NT2/D1 (cell line): ENCODE measurements at regions not wholly inside any gene's neighbourhood (a gene's known extent, or its start where the extent isn't known, plus 50 kb on each side); places are given as distances from the start of the nearest gene placed in this dataset.

Experiments used
- DNase-seq: peaks from one replicate; pipeline ENCODE4 v3.0.0-alpha.2; 2011; ENCODE audit warnings: low read depth, low spot score
- H3K27me3 ChIP-seq: 2 replicates; pipeline ENCODE4 v1.6.0; 2011; ENCODE audit warnings: mild to moderate bottlenecking; ENCODE audit not compliant: insufficient read length, insufficient read depth
- H3K36me3 ChIP-seq: 2 replicates; pipeline ENCODE4 v1.6.1; 2011; ENCODE audit warnings: mild to moderate bottlenecking, low read length, mixed read lengths; ENCODE audit not compliant: insufficient read depth, insufficient read length
- H3K4me1 ChIP-seq: 2 replicates; pipeline ENCODE4 v1.5.1; 2011; ENCODE audit not compliant: insufficient read depth, insufficient read length
- H3K4me3 ChIP-seq: 2 replicates; pipeline ENCODE4 v1.5.1; 2011; ENCODE audit warnings: low read depth; ENCODE audit not compliant: insufficient read length
- H3K9ac ChIP-seq: 2 replicates; pipeline ENCODE4 v1.6.0; 2011; ENCODE audit warnings: low read depth; ENCODE audit not compliant: insufficient read length
- H3K9me3 ChIP-seq: 2 replicates; pipeline ENCODE4 v1.5.1; 2011; ENCODE audit warnings: mild to moderate bottlenecking, low read length; ENCODE audit not compliant: insufficient read depth
- SUZ12 ChIP-seq: IDR thresholded peaks from 2 replicates; pipeline ENCODE4 v1.6.1; 2011; ENCODE audit not compliant: insufficient read length, insufficient read depth; ENCODE audit errors: extremely low read depth
- YY1 ChIP-seq: IDR thresholded peaks from 2 replicates; pipeline ENCODE4 v1.6.1; 2011; ENCODE audit not compliant: insufficient read length, insufficient read depth
- ZNF274 ChIP-seq: IDR thresholded peaks from 2 replicates; pipeline ENCODE4 v1.6.1; 2011; ENCODE audit warnings: mild to moderate bottlenecking, low read depth, low read length

GRCh38 chr4:161182913-161183312, 980.9 kb downstream of the FSTL5 start:
- DNase-seq, result no peak

GRCh38 chr4:161178310-161178709, 985.5 kb downstream of the FSTL5 start:
- no peak for DNase-seq
- H3K36me3 ChIP-seq, result no peaks in the 10 kb centered on the region
- H3K4me3 ChIP-seq, result no peak overlapping the region
- H3K9me3 ChIP-seq, result no peaks in the 10 kb centered on the region
- H3K9ac ChIP-seq, result no peak overlapping the region
- no peaks in the 10 kb centered on the region for H3K4me1 ChIP-seq
- TF ChIP-seq YY1 (no peak), SUZ12 (no peak), ZNF274 (no peak)
- no peaks in the 10 kb centered on the region for H3K27me3 ChIP-seq

More at GRCh38 chr4:161182913-161183312, 980.9 kb downstream of the FSTL5 start:
- Histone ChIP-seq H3K4me3 (no peak overlapping the region), H3K27me3 (no peaks in the 10 kb centered on the region), H3K36me3 (no peaks in the 10 kb centered on the region), H3K9ac (no peak overlapping the region), H3K4me1 (no peaks in the 10 kb centered on the region), H3K9me3 (no peaks in the 10 kb centered on the region)
- TF ChIP-seq YY1 (no peak), ZNF274 (no peak)

GRCh38 chr4:161172396-161173026, 991.3 kb downstream of the FSTL5 start:
- no peak overlapping the region for H3K4me3 ChIP-seq
- DNase-seq, result no peak
- no peaks in the 10 kb centered on the region for H3K36me3 ChIP-seq
- no peaks in the 10 kb centered on the region for H3K9me3 ChIP-seq
- H3K9ac ChIP-seq, result no peak overlapping the region
- TF ChIP-seq SUZ12 (no peak), ZNF274 (no peak), YY1 (no peak)
- H3K27me3 ChIP-seq, result no peaks in the 10 kb centered on the region
- H3K4me1 ChIP-seq, result no peaks in the 10 kb centered on the region

GRCh38 chr4:161167539-161167938, 996.3 kb downstream of the FSTL5 start:
- H3K27me3 ChIP-seq, result no peaks in the 10 kb centered on the region
- TF ChIP-seq SUZ12 (no peak), ZNF274 (no peak), YY1 (no peak)
- no peak for DNase-seq
- H3K36me3 ChIP-seq, result no peaks in the 10 kb centered on the region
- no peaks in the 10 kb centered on the region for H3K9me3 ChIP-seq
- H3K4me1 ChIP-seq, result no peaks in the 10 kb centered on the region
- H3K9ac ChIP-seq, result no peak overlapping the region
- H3K4me3 ChIP-seq, result no peak overlapping the region

- Histone ChIP-seq H3K4me3 (no peak overlapping the region), H3K9ac (no peak overlapping the region), H3K4me1 (no peaks in the 10 kb centered on the region), H3K27me3 (no peaks in the 10 kb centered on the region), H3K36me3 (no peaks in the 10 kb centered on the region), H3K9me3 (no peaks in the 10 kb centered on the region)
- DNase-seq, result no peak
- TF ChIP-seq YY1 (no peak), SUZ12 (no peak), ZNF274 (no peak)
These were observed 1003.1 kb downstream of the FSTL5 start for GRCh38 chr4:161160718-161161117.

- DNase-seq, result no peak
- no peaks in the 10 kb centered on the region for H3K27me3 ChIP-seq
- H3K36me3 ChIP-seq, result no peaks in the 10 kb centered on the region
- TF ChIP-seq SUZ12 (no peak), ZNF274 (no peak), YY1 (no peak)
- no peak overlapping the region for H3K9ac ChIP-seq
- no peaks in the 10 kb centered on the region for H3K4me1 ChIP-seq
- H3K4me3 ChIP-seq, result no peak overlapping the region
- H3K9me3 ChIP-seq, result no peaks in the 10 kb centered on the region
These were observed 1015.7 kb downstream of the FSTL5 start for GRCh38 chr4:161148051-161148450.

GRCh38 chr4:161143375-161143774, 1020.4 kb downstream of the FSTL5 start:
- Histone ChIP-seq H3K9ac (no peak overlapping the region), H3K36me3 (no peaks in the 10 kb centered on the region), H3K9me3 (no peaks in the 10 kb centered on the region), H3K4me1 (no peaks in the 10 kb centered on the region), H3K4me3 (no peak overlapping the region), H3K27me3 (no peaks in the 10 kb centered on the region)
- TF ChIP-seq ZNF274 (no peak), SUZ12 (no peak), YY1 (no peak)
- DNase-seq, result no peak

- Histone ChIP-seq H3K36me3 (no peaks in the 10 kb centered on the region), H3K9me3 (no peaks in the 10 kb centered on the region), H3K9ac (no peak overlapping the region), H3K4me3 (no peak overlapping the region), H3K27me3 (no peaks in the 10 kb centered on the region), H3K4me1 (no peaks in the 10 kb centered on the region)
- no peak for TF ChIP-seq ZNF274
- no peak for TF ChIP-seq YY1
- TF ChIP-seq SUZ12, result no peak
- DNase-seq, result no peak
These were observed 1029.0 kb downstream of the FSTL5 start for GRCh38 chr4:161134795-161135194.
